Fibroblast of mammary gland (primary cell): ENCODE measurements at regions not wholly inside any gene's neighbourhood (a gene's known extent, or its start where the extent isn't known, plus 50 kb on each side); places are given as distances from the start of the nearest gene placed in this dataset.

Source experiments
- DNase-seq: peaks from one replicate; pipeline ENCODE4 v3.0.0-alpha.2; 2010; ENCODE audit warnings: low read depth
- H3K4me3 ChIP-seq: 2 replicates; pipeline ENCODE4 v1.5.1; 2011; ENCODE audit warnings: low read depth, mild to moderate bottlenecking, low read length, moderate library complexity; ENCODE audit not compliant: control insufficient read depth
- TF ChIP-seq, protein P1 (sequence below): conservative IDR thresholded peaks from 2 replicates; pipeline ENCODE4 v1.5.1; 2011; ENCODE audit warnings: low read depth, low read length, inconsistent platforms; ENCODE audit not compliant: control insufficient read depth, insufficient read depth

DNA sequence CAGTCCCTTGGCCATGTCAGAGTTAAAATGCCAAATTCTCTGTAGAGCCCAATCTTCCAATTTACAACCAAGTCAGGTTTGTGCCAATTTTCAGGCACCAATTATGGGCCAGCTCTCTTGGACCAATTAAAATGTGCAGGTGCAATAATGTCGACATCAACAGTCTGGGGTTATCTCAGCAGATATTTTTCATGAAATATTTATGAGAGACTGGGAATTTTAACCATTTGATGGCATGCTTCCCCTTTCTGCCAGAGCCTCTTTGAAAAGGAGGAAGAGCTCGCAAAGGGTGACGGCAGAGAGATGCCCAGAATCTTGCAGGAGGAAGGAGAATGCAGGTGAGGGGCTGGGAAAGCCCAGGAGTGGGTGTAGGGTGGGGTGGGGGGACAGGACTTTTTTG is 100.8 kb upstream of the SYT13 start:
- TF ChIP-seq, protein P1, sequence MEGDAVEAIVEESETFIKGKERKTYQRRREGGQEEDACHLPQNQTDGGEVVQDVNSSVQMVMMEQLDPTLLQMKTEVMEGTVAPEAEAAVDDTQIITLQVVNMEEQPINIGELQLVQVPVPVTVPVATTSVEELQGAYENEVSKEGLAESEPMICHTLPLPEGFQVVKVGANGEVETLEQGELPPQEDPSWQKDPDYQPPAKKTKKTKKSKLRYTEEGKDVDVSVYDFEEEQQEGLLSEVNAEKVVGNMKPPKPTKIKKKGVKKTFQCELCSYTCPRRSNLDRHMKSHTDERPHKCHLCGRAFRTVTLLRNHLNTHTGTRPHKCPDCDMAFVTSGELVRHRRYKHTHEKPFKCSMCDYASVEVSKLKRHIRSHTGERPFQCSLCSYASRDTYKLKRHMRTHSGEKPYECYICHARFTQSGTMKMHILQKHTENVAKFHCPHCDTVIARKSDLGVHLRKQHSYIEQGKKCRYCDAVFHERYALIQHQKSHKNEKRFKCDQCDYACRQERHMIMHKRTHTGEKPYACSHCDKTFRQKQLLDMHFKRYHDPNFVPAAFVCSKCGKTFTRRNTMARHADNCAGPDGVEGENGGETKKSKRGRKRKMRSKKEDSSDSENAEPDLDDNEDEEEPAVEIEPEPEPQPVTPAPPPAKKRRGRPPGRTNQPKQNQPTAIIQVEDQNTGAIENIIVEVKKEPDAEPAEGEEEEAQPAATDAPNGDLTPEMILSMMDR, result no peak
- no peak for DNase-seq
- no peak overlapping the region for H3K4me3 ChIP-seq

DNA sequence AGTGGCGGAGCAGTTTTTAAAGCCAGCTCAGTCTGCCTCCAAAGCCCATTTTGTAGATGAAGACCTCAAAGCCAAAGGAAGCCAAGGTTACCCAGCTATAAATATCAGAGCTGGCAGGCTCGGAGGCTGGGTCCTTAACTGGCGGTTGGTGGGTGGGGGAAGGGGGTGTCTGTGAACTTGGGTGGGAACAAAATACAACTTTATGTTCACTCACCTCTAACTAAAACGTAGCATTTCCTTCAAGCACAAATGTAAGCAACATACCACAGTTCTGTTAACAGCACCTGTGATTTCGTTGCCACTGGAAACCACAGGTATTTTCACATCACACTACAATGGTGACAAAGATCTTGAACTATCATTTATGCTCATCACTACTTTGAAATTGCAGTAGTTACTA is 99.7 kb upstream of the SYT13 start:
- DNase-seq, result no peak
- TF ChIP-seq, protein P1, result no peak
- no peak overlapping the region for H3K4me3 ChIP-seq

DNA sequence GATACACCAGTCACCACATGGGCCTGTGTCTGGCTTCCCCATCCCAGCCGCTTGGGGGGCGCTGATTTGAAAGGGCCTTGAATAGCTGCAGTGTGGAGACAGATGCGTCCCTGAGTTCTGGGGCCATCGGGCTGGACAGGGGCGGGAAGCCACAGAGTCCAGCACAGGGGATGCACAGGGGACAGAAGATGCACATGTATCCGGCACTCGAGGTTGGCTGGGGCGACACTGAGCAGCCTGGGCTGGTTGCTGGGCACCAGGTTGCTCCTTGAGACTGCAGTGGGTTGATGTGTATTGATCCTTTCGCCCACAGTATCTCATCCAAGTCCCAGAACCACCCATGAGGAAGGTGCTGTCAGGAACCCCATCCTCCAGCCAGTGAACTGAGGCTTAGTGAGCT is 99.3 kb upstream of the SYT13 start:
- TF ChIP-seq, protein P1, result no peak
- no peak overlapping the region for H3K4me3 ChIP-seq
- no peak for DNase-seq

DNA sequence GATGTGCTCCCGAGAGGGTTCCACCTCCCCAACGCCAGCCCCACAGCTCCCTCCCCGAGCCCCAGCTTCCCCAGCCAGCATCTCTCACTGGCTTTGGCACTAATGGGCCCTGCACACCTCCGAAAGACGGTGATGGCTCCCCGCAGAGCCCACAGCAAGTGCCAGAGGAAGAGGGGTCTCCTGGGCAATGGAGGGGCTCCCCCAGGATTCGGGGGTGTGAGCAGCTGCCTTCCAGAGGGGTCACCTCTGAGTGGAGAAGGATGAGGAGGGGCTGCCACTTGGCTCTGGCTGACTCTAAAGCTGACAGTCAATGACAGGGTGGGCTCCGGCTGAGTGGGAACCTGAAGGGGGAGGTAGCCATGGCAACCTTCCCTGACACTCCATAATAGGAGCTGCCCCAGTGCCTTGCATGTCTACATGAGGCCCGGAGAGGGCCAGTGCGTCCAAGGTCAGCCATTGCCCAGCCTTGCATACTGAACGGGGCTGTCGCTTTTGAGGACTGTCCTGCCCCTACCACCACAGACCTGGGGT is 98.6 kb upstream of the SYT13 start:
- TF ChIP-seq, protein P1, result no peak
- no peak overlapping the region for H3K4me3 ChIP-seq
- no peak for DNase-seq

DNA sequence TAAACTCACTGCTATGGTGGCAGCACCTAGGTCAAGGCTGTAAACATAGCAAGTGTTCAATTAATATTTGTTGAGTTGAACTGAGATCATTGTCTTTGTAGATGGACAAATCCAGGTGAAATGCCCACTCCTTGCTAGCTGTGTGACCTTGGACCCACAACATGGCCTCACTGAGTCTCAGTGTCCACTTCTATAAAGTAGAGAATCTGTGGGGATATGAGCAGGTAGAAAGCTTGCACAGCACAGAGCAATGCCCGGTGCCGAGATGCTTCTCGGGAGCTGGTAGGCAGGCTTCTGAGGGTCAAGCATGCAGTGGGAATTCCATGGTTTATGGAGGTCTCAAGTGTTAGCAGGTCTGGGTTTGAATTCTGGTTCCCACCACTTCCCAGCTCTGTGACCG is 97.9 kb upstream of the SYT13 start:
- no peak overlapping the region for H3K4me3 ChIP-seq
- no peak for DNase-seq
- TF ChIP-seq, protein P1, result no peak

DNA sequence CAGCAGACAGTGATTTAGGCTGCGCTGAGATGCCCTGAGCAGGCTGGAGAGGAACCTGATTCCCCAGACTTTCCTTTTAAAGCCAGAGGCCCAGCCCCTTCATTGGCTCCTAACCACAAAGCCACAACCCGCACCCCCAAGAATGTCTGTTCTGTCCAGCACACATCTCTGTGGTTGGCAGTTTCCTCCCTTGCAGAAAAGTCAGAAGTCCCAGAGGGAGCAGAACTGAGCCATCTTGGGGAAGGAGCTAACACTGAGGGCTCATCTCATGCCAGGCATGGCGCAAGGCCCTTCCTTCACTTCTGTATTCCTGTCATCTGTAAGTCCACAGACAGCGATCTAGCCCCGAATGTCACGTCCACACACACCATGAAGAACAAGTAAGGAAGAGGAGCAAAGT is 97.1 kb upstream of the SYT13 start:
- TF ChIP-seq, protein P1, result no peak
- peak; percentile 33 for DNase-seq
- no peak overlapping the region for H3K4me3 ChIP-seq
